ENCODE measurements at regions not wholly inside any gene's neighbourhood (a gene's known extent, or its start where the extent isn't known, plus 50 kb on each side); places are given as distances from the start of the nearest gene placed in this dataset.

GRCh38 chr4:111433441-111433840, 711.8 kb upstream of the FAM241A start:
- Histone ChIP-seq H3K27me3 (ENCODE audit: control insufficient read depth in 2 of 2, insufficient read depth in 2 of 2, low read length in 2 of 2) (no peaks in the 10 kb centered on the region), H3K36me3 (replicated peaks in 1 of 2; ENCODE audit: control insufficient read depth in 1 of 2, insufficient read depth in 2 of 2, low read length in 2 of 2) (no peaks in the 10 kb centered on the region), H3K9me3 (replicated peaks in 1 of 2; ENCODE audit: control insufficient read depth in 1 of 2, insufficient read depth in 1 of 2, low read length in 2 of 2) (peaks cover 0 to 3% of the 10 kb centered on the region in 2 donors), H4K20me1 (ENCODE audit: insufficient read depth, low read length) (no peaks in the 10 kb centered on the region), H3K4me1 (ENCODE audit: control insufficient read depth in 1 of 2, insufficient read depth in 2 of 2, low read length in 2 of 2) (no peaks in the 10 kb centered on the region), H3K79me2 (ENCODE audit: insufficient read depth, low read length) (no peaks in the 10 kb centered on the region), H2AFZ (ENCODE audit: insufficient read depth, low read depth, low read length, poor library complexity, severe bottlenecking) (no peak overlapping the region), H3K4me2 (replicated peaks; ENCODE audit: extremely low read depth, low read length, poor library complexity, severe bottlenecking) (no peak overlapping the region), H3K4me3 (replicated peaks in 1 of 3; ENCODE audit: low read depth in 2 of 3, low read length in 3 of 3) (no peak overlapping the region), H3K9ac (ENCODE audit: insufficient read depth, low read length, poor library complexity, severe bottlenecking) (no peak overlapping the region), H3K27ac (ENCODE audit: low read depth in 1 of 2, low read length in 2 of 2) (no peak overlapping the region)
- intact Hi-C loops (cut with micrococcal nuclease): no loop called here
- TF ChIP-seq CTCF (IDR thresholded peaks at IDR 0.05): no peak
- Mint-ChIP-seq H3K27ac (no peak overlapping the region), H3K27me3 (ENCODE audit: low read depth in 3 of 3) (peaks cover 0 to 2% (median 0%) of the 10 kb centered on the region in 3 donors), H3K36me3 (no peaks in the 10 kb centered on the region), H3K4me3 (no peak overlapping the region), H3K9me3 (peaks cover 0 to 4% (median 0%) of the 10 kb centered on the region in 7 donors), H3K4me1 (no peaks in the 10 kb centered on the region)
- DNase-seq: no peak
- WGBS (ENCODE audit: insufficient coverage): no CpG with 5 or more reads among the region's 2 CpGs

GRCh38 chr4:111434586-111434985, 710.7 kb upstream of the FAM241A start:
- Histone ChIP-seq H3K9ac (ENCODE audit: insufficient read depth, low read length, poor library complexity, severe bottlenecking) (no peak overlapping the region), H3K9me3 (replicated peaks in 1 of 2; ENCODE audit: control insufficient read depth in 1 of 2, insufficient read depth in 1 of 2, low read length in 2 of 2) (peaks cover 0 to 3% of the 10 kb centered on the region in 2 donors), H3K4me3 (replicated peaks in 1 of 3; ENCODE audit: low read depth in 2 of 3, low read length in 3 of 3) (no peak overlapping the region), H2AFZ (ENCODE audit: insufficient read depth, low read depth, low read length, poor library complexity, severe bottlenecking) (no peak overlapping the region), H3K4me2 (replicated peaks; ENCODE audit: extremely low read depth, low read length, poor library complexity, severe bottlenecking) (no peak overlapping the region), H3K36me3 (replicated peaks in 1 of 2; ENCODE audit: control insufficient read depth in 1 of 2, insufficient read depth in 2 of 2, low read length in 2 of 2) (no peaks in the 10 kb centered on the region), H3K79me2 (ENCODE audit: insufficient read depth, low read length) (no peaks in the 10 kb centered on the region), H3K27ac (ENCODE audit: low read depth in 1 of 2, low read length in 2 of 2) (no peak overlapping the region), H4K20me1 (ENCODE audit: insufficient read depth, low read length) (no peaks in the 10 kb centered on the region), H3K4me1 (ENCODE audit: control insufficient read depth in 1 of 2, insufficient read depth in 2 of 2, low read length in 2 of 2) (no peaks in the 10 kb centered on the region), H3K27me3 (ENCODE audit: control insufficient read depth in 2 of 2, insufficient read depth in 2 of 2, low read length in 2 of 2) (no peaks in the 10 kb centered on the region)
- Mint-ChIP-seq H3K36me3 (no peaks in the 10 kb centered on the region), H3K4me3 (no peak overlapping the region), H3K4me1 (no peaks in the 10 kb centered on the region), H3K27ac (no peak overlapping the region), H3K9me3 (peaks cover 0 to 4% (median 0%) of the 10 kb centered on the region in 7 donors), H3K27me3 (ENCODE audit: low read depth in 3 of 3) (peaks cover 0 to 2% (median 0%) of the 10 kb centered on the region in 3 donors)
- WGBS (ENCODE audit: insufficient coverage): 83% methylated on average over 1 of the region's 7 CpGs
- TF ChIP-seq CTCF (IDR thresholded peaks at IDR 0.05): no peak
- no peak for DNase-seq
- intact Hi-C loops (cut with micrococcal nuclease): no loop called here

Measured in CD14-positive monocyte (primary cell).